ENCODE measurements at regions not wholly inside any gene's neighbourhood (a gene's known extent, or its start where the extent isn't known, plus 50 kb on each side); places are given as distances from the start of the nearest gene placed in this dataset.

- WGBS (ENCODE audit: insufficient coverage, insufficient read length) = no CpG with 5 or more reads among the region's 7 CpGs
- peaks cover 5% of the 10 kb centered on the region for H3K4me1 ChIP-seq (ENCODE audit: control insufficient read depth, insufficient read depth, low read length)
- no peak overlapping the region for H3K4me3 ChIP-seq (ENCODE audit: low read length)
- no peak for DNase-seq (ENCODE audit: low read depth, low spot score)
- H3K9me3 ChIP-seq (ENCODE audit: control insufficient read depth, insufficient read depth, low read length) = no peaks in the 10 kb centered on the region
- no peaks in the 10 kb centered on the region for H3K27me3 ChIP-seq (ENCODE audit: control insufficient read depth, insufficient read depth, low read length)
- no peak overlapping the region for H3K27ac ChIP-seq (ENCODE audit: low read length)
- H3K36me3 ChIP-seq (ENCODE audit: control insufficient read depth, insufficient read depth, low read length) = no peaks in the 10 kb centered on the region
Measured at GRCh38 chr11:134475951-134476350, 63.9 kb upstream of the B3GAT1 start.

- H3K9me3 ChIP-seq (ENCODE audit: control insufficient read depth, insufficient read depth, low read length) = no peaks in the 10 kb centered on the region
Measured at GRCh38 chr11:134474942-134475341, 62.9 kb upstream of the B3GAT1 start.

GRCh38 chr11:134474070-134474860 is 62.2 kb upstream of the B3GAT1 start:
- no peaks in the 10 kb centered on the region for H3K36me3 ChIP-seq (ENCODE audit: control insufficient read depth, insufficient read depth, low read length)
- no CpG with 5 or more reads among the region's 21 CpGs for WGBS (ENCODE audit: insufficient coverage, insufficient read length)
- no peak overlapping the region for H3K4me3 ChIP-seq (ENCODE audit: low read length)
- peaks cover 5% of the 10 kb centered on the region for H3K4me1 ChIP-seq (ENCODE audit: control insufficient read depth, insufficient read depth, low read length)
- no peaks in the 10 kb centered on the region for H3K27me3 ChIP-seq (ENCODE audit: control insufficient read depth, insufficient read depth, low read length)
- no peak for DNase-seq (ENCODE audit: low read depth, low spot score)
- H3K27ac ChIP-seq (ENCODE audit: low read length) = no peak overlapping the region
- H3K9me3 ChIP-seq (ENCODE audit: control insufficient read depth, insufficient read depth, low read length) = no peaks in the 10 kb centered on the region

More at GRCh38 chr11:134474942-134475341, 62.9 kb upstream of the B3GAT1 start:
- H3K27ac ChIP-seq (ENCODE audit: low read length) = no peak overlapping the region
- H3K4me3 ChIP-seq (ENCODE audit: low read length) = no peak overlapping the region
- no peaks in the 10 kb centered on the region for H3K36me3 ChIP-seq (ENCODE audit: control insufficient read depth, insufficient read depth, low read length)
- H3K27me3 ChIP-seq (ENCODE audit: control insufficient read depth, insufficient read depth, low read length) = no peaks in the 10 kb centered on the region
- DNase-seq (ENCODE audit: low read depth, low spot score) = no peak
- H3K4me1 ChIP-seq (ENCODE audit: control insufficient read depth, insufficient read depth, low read length) = peaks cover 5% of the 10 kb centered on the region
- WGBS (ENCODE audit: insufficient coverage, insufficient read length) = no CpG with 5 or more reads among the region's 9 CpGs

DNA sequence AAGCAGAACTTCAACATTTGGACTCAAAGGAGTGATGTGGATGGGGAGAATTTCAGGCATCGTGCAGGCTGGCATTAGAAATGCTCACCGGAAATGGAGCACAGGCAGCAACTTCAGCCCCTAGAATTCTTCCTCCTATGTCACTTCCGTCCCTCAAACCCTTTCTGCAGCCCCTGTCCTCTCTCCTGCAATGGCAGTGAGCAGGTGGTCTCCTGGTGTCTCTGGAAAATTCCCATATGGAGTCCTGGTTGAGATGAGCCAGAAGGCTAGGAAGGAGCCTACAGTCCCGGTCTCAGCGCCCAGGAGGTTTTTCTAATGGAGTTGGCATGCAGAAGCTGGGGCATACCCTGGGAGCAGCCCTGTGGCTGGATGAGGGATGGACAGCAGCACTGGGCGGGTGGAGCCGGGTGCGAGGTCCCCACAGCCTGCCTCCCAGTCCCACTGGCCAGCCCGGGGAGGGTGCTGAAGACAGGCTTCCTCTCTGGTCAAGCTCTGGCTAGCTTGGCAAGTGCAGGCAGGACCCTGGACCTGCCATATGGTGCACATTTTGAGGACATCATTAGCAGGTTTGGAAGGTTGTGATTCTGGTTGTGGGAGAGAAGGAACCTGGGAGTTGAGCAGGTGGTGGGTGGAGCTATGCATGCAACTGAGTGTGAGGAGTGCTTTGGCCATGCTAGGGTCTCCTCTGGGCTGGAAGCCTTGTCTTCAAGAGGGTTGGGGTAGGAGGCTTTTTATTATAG is 59.8 kb upstream of the B3GAT1 start:
- H3K27me3 ChIP-seq (ENCODE audit: control insufficient read depth, insufficient read depth, low read length) = no peaks in the 10 kb centered on the region
- WGBS (ENCODE audit: insufficient coverage, insufficient read length) = no CpG with 5 or more reads among the region's 9 CpGs
- H3K4me1 ChIP-seq (ENCODE audit: control insufficient read depth, insufficient read depth, low read length) = no peaks in the 10 kb centered on the region; the same call in 1 of the 2 replicates
- no peaks in the 10 kb centered on the region for H3K36me3 ChIP-seq (ENCODE audit: control insufficient read depth, insufficient read depth, low read length)
- H3K27ac ChIP-seq (ENCODE audit: low read length) = no peak overlapping the region
- no peak for DNase-seq (ENCODE audit: low read depth, low spot score)
- no peaks in the 10 kb centered on the region for H3K9me3 ChIP-seq (ENCODE audit: control insufficient read depth, insufficient read depth, low read length)
- H3K4me3 ChIP-seq (ENCODE audit: low read length) = no peak overlapping the region

- Histone ChIP-seq H3K4me1 (ENCODE audit: control insufficient read depth, insufficient read depth, low read length) (peaks cover 2% of the 10 kb centered on the region; the same call in 1 of the 2 replicates), H3K36me3 (ENCODE audit: control insufficient read depth, insufficient read depth, low read length) (no peaks in the 10 kb centered on the region), H3K9me3 (ENCODE audit: control insufficient read depth, insufficient read depth, low read length) (no peaks in the 10 kb centered on the region), H3K27ac (ENCODE audit: low read length) (no peak overlapping the region), H3K27me3 (ENCODE audit: control insufficient read depth, insufficient read depth, low read length) (no peaks in the 10 kb centered on the region), H3K4me3 (ENCODE audit: low read length) (no peak overlapping the region)
- 100% methylated on average over 1 of the region's 28 CpGs for WGBS (ENCODE audit: insufficient coverage, insufficient read length)
- DNase-seq (ENCODE audit: low read depth, low spot score) = no peak
Measured at GRCh38 chr11:134471087-134471715, 59.2 kb upstream of the B3GAT1 start.

DNA sequence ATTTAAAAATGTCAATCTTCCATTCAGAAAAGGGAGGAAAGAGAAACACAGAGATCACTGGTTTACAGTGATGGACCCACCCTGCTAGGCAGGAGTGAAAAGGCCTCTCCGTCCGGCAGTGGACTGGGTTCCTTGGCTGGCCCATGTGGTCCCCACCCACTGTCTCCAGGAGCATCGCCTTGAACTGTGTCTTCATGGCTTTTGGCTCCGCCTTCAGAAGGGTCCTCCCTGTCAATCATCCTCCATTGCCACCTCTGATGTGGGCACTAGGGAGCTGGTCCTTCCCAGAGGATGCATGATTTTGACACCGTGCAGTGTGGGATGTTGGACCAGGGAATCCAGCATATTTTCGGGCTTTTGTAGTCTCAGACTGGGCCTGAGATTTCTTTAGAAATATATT is 58.2 kb upstream of the B3GAT1 start:
- Histone ChIP-seq H3K4me3 (ENCODE audit: low read length) (no peak overlapping the region), H3K9me3 (ENCODE audit: control insufficient read depth, insufficient read depth, low read length) (no peaks in the 10 kb centered on the region), H3K27ac (ENCODE audit: low read length) (no peak overlapping the region), H3K27me3 (ENCODE audit: control insufficient read depth, insufficient read depth, low read length) (no peaks in the 10 kb centered on the region), H3K36me3 (ENCODE audit: control insufficient read depth, insufficient read depth, low read length) (no peaks in the 10 kb centered on the region), H3K4me1 (ENCODE audit: control insufficient read depth, insufficient read depth, low read length) (peaks cover 4% of the 10 kb centered on the region)
- DNase-seq (ENCODE audit: low read depth, low spot score) = no peak
- WGBS (ENCODE audit: insufficient coverage, insufficient read length) = no CpG with 5 or more reads among the region's 6 CpGs

DNA sequence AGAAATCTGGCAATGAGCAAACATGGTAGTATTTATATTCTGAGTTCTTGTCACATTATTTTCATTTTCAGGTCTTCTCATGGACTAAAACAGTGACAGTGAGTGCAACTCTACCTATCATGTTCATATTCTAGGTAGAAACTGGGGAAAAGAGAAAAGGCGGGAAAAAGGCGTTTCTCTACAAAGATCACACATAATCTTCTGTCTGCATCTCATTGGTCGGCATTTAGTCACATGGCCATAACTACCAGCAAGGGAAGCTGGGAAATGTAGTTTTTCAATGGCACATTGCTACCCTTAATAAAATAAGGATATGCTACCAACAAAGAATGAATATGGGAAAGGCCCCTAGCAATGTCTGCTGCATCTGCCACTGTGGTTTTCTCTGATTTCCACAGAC is 57.6 kb upstream of the B3GAT1 start:
- Histone ChIP-seq H3K4me3 (ENCODE audit: low read length) (no peak overlapping the region), H3K27ac (ENCODE audit: low read length) (no peak overlapping the region), H3K9me3 (ENCODE audit: control insufficient read depth, insufficient read depth, low read length) (no peaks in the 10 kb centered on the region), H3K27me3 (ENCODE audit: control insufficient read depth, insufficient read depth, low read length) (no peaks in the 10 kb centered on the region), H3K36me3 (ENCODE audit: control insufficient read depth, insufficient read depth, low read length) (no peaks in the 10 kb centered on the region), H3K4me1 (ENCODE audit: control insufficient read depth, insufficient read depth, low read length) (peaks cover 4% of the 10 kb centered on the region)
- WGBS (ENCODE audit: insufficient coverage, insufficient read length) = no CpG with 5 or more reads among the region's 3 CpGs
- DNase-seq (ENCODE audit: low read depth, low spot score) = no peak

DNA sequence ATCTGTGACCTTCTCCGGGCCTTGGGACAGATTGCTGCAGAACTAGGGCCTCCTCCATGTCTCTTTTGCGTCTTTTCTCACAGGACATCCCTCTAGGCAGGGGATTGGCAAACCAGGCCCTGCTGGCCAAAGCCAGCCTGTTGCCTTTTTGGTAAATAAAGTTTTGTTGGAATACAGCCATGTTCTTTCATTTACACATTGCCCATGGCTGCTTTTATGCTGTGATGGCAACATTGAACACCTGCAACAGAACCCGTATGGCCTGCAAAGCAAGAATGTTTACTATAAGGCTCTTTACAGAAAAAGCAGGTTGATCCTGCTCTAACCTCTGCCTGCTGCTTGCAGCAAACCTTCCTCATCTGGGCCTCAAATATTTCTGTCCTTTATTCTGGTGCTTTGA is 56.8 kb upstream of the B3GAT1 start:
- H3K4me1 ChIP-seq (ENCODE audit: control insufficient read depth, insufficient read depth, low read length) = peaks cover 4% of the 10 kb centered on the region
- no CpG with 5 or more reads among the region's 3 CpGs for WGBS (ENCODE audit: insufficient coverage, insufficient read length)
- H3K4me3 ChIP-seq (ENCODE audit: low read length) = no peak overlapping the region
- H3K36me3 ChIP-seq (ENCODE audit: control insufficient read depth, insufficient read depth, low read length) = no peaks in the 10 kb centered on the region
- H3K27me3 ChIP-seq (ENCODE audit: control insufficient read depth, insufficient read depth, low read length) = no peaks in the 10 kb centered on the region
- no peaks in the 10 kb centered on the region for H3K9me3 ChIP-seq (ENCODE audit: control insufficient read depth, insufficient read depth, low read length)
- no peak for DNase-seq (ENCODE audit: low read depth, low spot score)
- no peak overlapping the region for H3K27ac ChIP-seq (ENCODE audit: low read length)

- Histone ChIP-seq H3K36me3 (ENCODE audit: control insufficient read depth, insufficient read depth, low read length) (no peaks in the 10 kb centered on the region), H3K4me3 (ENCODE audit: low read length) (no peak overlapping the region), H3K4me1 (ENCODE audit: control insufficient read depth, insufficient read depth, low read length) (peaks cover 4% of the 10 kb centered on the region), H3K27ac (ENCODE audit: low read length) (no peak overlapping the region), H3K9me3 (ENCODE audit: control insufficient read depth, insufficient read depth, low read length) (no peaks in the 10 kb centered on the region), H3K27me3 (ENCODE audit: control insufficient read depth, insufficient read depth, low read length) (no peaks in the 10 kb centered on the region)
- no CpG with 5 or more reads among the region's 10 CpGs for WGBS (ENCODE audit: insufficient coverage, insufficient read length)
- DNase-seq (ENCODE audit: low read depth, low spot score) = no peak
Measured at GRCh38 chr11:134468081-134468668, 56.1 kb upstream of the B3GAT1 start.

Data from iPS DF 6.9 (cell line).